Vagina (tissue), 2 donors: ENCODE measurements at regions not wholly inside any gene's neighbourhood (a gene's known extent, or its start where the extent isn't known, plus 50 kb on each side); places are given as distances from the start of the nearest gene placed in this dataset.

Source experiments
- CTCF ChIP-seq, 3 experiments: fragments of 450-650 bp in 2 of 3; fragments of 200-600 bp in 1 of 3; sonication (generic) in 1 of 3; IDR thresholded peaks; one replicate each; pipeline ENCODE4 v1.5.1; 2017 to 2019; ENCODE audit warnings: antibody characterized with exemption in 3 of 3, mild to moderate bottlenecking in 2 of 3, moderate library complexity in 2 of 3
- POLR2A ChIP-seq, 2 donors: fragments of 450-650 bp; IDR thresholded peaks; one replicate each; pipeline ENCODE4 v1.6.1; 2017; ENCODE audit warnings: antibody characterized with exemption in 2 of 2, mild to moderate bottlenecking in 2 of 2, moderate library complexity in 2 of 2
- POLR2AphosphoS5 ChIP-seq, 2 donors: sonication (generic); formaldehyde crosslinking; IDR thresholded peaks; one replicate each; pipeline ENCODE4 v1.9.0; 2017; ENCODE audit warnings: antibody characterized with exemption in 2 of 2, mild to moderate bottlenecking in 2 of 2, low read depth in 1 of 2; ENCODE audit not compliant: insufficient read depth in 1 of 2

DNA sequence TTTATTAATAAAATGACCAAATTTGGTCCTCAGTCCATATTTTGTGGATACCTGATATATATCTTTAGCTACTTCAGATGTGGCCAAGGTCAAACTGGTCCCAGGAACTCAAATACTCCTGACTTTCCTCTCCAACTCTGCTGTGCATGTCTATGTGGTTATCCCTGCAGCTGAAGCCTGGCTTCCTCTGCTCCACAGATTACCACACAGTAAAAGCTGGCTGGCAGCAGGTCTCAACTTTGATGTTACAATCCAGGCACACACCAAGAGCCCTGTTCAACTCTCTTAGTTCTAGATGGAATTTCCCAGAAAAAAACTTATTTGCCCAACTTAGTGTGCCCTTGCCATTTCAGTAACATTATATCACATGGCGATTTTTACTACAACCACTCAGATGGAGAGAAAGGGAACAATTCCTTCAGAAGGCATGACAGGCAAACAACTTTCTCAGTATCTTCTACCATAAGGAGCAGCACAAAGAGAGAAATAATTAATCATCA, 479.5 kb downstream of the PLPP3 start:
- no peak for TF ChIP-seq POLR2AphosphoS5 (IDR thresholded peaks at IDR 0.05; ENCODE audit: insufficient read depth in 1 of 2, low read depth in 1 of 2)
- no peak for TF ChIP-seq CTCF (IDR thresholded peaks at IDR 0.05)
- TF ChIP-seq POLR2A (IDR thresholded peaks at IDR 0.05) = no peak
